NCI-H1436 treated with DMSO at 0.1 percent for 48 hours (cell line): ENCODE measurements at regions not wholly inside any gene's neighbourhood (a gene's known extent, or its start where the extent isn't known, plus 50 kb on each side); places are given as distances from the start of the nearest gene placed in this dataset.

Experiments used
- DNase-seq: peaks from one replicate; lab custom pipeline; 2025; lab: John Stamatoyannopoulos, UW

DNA sequence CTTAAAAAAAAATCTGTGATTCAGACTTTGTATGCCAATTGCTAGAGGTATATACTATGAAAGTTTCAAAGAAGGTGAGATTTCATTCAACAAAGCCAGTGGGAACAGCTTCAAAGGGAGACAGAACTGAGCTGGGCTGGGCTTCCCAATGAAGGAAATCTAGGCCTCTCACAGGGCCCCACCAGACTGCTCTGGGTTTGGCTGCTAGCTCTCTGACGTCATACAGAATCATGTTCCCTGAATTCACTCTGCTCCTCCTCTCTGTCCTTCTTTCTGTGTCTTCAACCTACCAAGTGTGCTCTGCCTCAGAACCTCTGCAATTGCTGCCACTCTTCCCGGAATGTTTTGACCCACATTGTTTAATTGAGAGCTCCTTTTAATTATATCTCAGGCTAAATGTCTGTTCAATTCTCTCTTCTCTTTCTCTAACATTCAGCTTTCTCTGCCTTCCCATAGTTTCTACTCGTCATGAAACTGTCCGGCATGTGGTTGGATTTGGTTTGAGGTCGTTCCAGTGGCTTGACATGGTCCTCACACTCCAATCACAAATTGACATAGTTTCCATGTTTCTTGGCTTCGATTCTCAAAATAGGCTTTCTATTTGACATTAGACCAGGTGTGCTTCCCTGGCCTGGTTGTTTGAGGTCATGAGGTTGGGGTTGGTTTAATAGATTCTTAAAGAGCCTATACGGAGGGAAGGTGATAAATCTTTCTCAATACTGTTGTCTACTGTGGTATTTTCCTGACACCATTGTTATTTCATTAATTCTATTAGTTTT, 282.1 kb upstream of the EMCN start:
- DNase-seq = no peak

DNA sequence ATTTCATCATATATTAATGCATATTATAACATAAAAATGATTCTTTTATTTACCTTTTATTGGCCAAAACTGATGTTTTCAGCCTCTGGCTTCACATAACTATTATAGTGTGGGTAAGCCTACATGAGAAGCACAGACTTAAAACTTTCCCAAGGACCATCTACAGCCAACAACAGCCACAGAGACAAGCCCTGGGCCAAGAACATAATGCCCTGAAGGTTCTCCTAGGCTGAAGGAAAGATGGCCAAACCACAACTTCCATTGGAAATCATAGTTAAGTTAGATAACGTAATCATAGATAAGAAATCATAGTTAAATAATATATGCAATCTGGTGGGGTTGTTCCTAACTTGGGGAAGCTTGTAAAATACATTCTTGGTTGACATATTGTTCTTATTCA, 280.0 kb upstream of the EMCN start:
- DNase-seq = no peak

DNA sequence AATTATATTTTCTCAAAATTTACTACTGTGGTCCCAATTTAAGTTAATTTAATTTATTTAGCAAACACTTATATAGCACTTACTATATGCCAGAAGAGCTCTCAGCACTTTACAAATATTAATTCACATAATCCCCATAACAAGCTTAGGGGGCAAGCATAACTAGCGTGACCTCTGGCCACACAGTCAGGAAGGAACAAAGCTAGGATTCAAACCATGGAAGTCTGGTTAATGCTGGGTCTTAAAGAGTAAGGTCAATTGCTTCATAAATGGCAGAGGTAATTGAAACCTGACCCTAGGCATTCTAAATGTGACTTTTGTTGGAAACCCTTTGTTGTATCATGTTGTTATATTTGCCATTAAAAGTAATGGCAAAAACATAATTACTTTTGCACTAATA, 279.5 kb upstream of the EMCN start:
- DNase-seq = no peak

DNA sequence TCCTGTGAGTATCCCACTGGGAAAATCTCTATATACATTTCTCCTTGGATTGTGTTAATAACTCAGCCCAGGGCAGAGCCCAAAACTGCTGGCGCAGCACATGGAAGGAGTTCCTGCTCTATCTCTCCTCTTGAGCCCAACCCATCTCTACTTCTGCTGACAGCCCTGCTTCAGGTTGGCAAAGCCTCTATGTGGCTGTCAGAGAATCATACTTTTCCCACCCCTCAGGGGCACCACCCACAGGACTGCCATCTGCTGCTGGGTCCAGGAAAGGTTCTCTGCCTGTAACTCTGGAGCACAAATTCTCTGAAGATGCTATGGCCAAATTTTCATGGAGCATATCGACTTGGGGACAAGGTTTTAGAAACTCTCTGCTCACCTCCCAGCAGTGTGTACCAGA, 278.5 kb upstream of the EMCN start:
- no peak for DNase-seq

DNA sequence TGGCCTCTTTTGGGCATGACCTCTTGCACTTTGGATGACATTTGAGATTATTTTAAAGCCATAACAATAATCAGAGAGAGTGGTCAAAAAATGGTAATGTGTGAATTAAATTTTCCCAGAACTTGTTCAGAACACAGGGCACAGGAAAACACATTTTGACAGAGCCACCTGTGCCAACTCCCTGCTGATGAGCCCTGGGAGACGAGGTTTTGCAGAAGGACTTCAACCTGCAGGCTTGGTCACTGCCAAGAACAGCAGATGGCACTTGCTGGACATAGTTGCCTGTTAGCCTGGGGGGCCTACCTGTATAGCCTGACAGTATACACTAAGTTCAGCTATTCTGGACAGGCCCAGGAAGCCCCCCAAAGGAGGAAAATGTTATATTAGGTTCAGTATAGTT, 277.8 kb upstream of the EMCN start:
- no peak for DNase-seq

DNA sequence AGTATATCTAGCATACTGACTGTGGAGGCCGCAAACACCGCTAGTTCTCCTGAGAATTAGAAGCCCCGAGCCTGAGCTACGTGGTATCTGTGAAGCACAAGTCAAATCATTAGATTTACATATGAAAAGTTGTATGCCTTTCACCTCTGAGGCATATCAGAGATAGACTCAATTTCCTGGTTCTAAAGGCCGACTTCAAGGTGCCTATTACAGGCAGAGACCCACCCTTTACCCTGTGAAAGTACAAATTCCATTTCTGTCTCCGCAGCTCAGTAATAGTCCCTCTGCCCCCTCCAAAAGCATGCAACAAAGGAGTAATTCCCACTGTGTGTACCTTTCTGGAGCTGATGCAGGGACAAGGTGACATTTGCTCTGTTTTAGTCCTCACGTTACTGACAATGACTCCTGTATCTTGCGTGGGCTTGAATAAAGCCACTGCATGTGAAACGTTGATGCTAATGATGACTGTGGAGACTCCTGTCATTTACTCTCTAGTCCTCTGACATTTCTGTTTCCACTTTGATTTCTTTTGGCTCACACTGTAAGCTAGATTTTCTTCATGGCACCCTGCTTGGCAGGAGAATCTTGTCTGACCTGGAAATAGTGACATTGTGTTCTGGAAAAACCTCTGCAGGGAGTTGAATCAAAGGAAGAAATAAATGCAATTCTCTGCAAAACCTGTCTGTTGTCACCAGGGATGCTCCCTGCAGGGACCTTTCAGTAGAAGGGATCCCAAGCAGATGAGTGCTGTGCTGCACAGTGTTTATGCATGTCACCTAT, 273.2 kb upstream of the EMCN start:
- no peak for DNase-seq

DNA sequence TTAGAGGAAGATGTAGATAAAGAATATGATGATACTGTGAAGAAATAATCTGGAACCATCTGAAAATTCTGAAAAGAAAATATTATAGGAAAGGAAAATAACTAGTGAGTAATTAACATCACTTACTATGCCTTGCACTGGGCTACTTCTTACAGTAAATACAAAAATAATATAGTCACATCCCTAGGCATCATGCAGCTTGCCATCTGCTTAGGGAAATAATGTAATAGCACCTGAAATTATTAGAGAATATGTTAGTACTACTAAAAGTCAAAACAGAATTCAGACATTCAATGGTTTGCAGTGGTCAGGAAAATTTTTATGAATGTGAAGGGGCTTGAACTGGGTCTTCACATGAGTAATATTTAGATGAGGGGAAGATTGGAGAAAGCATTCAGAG, 272.2 kb upstream of the EMCN start:
- no peak for DNase-seq

DNA sequence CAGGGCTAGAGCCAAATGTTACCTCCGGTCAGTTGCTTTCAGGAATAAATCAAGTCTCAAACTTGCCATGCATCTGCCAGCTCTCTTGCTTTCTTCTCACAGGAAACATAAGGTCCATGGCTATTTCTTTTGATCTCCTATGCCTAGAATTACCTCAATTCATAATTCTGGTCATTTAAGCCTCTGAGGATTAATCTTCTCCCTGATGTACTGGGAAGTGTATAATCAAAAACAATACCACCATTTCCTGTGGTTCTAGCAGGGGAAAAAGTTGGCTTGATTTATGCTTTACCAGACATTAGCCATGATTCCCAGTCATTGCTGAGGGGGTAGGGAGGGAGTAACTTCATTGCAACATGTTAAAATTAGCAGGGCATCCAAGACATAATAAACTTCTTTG, 268.7 kb upstream of the EMCN start:
- no peak for DNase-seq

DNA sequence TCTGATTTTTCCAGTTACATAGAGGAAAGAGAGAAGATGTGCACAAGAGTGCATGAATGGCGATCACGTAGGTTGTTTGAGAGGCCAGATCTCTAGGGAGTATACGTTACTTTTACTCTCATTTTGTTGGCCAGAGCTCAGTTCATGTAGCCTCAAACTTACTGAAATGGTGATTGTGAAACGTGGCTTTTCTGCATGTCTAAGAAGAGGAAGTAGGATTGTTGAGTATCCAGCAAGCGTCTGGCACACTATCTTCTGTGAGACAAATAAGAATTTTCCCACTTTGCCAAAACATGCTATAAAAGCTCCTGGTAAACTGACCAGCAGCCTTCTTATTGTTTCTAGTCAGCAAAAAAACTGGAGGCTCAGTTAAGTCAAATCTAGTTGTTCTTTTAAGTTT, 264.5 kb upstream of the EMCN start:
- no peak for DNase-seq

DNA sequence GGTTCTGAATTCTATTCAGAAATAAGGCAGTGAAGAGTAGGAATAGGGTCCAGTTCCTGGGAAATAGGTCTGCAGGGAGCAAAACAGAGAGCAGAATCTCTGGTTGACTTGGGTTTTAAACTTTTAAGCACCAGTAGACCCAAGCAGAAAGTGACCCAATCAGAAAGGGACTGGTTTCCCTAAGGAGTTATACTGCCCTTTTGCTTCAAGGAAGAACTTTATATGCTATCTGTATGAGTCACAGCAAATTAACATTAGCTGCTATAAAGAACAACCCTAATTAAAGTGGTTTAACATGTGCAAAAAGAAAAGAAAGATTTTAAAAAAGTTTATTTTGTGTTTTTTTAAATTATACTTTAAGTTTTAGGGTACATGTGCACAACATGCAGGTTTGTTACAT, 263.6 kb upstream of the EMCN start:
- DNase-seq = no peak

DNA sequence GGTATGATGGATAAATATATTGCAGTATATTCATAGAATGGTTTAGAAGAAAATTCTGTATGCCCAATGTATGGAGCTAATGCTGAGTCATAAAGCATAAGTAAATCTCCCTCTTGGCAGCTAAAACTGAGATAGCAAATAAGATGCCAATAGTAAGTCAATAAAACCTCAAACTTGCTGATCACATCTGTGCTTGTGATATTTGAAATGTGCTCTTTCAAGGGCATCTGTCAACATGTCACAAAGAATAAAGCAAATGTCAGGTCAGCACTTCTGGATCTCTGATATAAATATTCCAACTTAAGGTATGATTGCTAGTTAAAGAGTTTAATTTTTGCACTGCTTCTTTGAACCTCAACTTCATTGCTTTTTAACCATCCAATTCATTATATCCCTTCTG, 262.3 kb upstream of the EMCN start:
- no peak for DNase-seq

DNA sequence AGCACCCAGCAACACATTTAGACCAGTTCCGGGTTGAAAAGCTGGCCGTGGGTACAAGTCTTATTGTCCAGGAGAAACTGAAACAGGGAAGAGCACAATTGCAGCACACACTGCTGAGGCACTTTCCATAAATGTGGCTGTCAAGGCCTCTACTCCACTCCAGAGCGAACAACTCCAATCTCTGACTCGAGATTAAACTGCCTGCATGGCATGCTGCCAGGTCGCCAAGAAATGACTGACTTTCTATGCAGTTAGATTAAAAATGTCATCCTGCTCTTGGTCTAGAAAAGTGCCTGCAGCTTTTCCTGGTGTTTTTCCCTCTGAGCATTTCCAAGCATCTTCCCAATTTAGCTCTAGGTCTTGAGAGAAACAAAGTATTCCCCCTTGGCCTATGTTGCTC, 260.6 kb upstream of the EMCN start:
- no peak for DNase-seq

DNA sequence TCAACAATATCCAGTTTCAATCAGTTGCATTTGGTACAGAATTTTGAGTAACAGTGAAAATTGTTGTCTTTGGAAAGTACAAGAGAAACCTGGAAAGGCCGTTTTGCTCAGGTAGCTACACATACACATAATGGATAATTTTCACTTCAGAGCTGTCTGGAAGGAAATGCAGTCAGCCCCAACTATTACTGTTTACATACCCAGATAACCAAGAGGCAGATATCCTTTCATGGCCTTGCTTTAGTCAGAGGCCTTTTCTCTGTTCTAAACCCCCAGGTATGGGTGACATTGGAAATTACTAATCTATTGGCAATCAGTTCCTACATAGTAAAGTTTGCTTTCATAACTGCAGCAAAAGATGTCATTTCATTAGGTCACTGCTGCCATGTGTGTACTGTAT, 244.9 kb upstream of the EMCN start:
- no peak for DNase-seq

DNA sequence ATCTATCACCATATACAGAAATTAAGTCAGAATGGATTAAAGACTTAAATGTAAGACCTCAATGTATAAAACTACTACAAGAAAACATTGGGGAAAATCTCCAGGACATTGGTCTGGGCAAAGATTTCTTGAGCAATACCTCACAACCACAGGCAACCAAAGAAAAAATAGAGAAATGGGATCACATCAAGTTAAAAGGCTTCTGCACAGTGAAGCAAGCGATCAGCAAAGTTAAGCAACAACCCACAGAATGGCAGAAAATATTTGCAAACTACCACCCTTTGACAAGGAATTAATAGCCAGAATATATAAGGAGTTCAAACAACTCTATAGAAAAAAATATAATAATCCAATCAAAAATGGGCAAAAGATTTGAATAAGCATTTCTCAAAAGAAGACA, 236.9 kb upstream of the EMCN start:
- DNase-seq = no peak

DNA sequence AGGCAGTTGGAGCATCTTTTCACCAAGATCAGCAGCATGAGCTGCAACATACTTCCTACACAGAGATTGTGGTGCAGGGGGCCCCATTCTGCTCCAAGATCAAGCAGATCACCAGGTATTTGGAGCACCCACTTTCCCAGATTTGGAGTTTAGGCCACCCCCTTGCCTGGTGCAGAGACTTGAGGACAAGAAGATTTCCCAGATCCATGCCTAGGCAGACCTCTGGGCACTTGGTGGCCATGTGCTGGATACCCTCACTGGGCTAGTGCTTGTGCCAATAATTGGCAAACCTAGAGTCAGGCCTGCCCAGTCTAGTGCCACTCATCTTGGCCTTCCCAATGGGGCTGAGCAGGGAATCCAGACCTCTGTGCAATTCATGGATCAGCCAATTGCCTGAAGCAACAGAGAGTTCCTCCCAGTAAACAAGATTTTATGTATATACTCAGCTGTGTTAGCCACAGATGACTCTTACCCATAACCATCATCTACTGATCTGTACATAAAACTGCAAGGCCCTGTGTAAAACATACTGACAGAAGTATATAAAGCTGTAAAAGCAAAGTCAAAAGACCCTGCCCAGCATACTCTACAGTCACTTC, 228.4 kb upstream of the EMCN start:
- DNase-seq = no peak

DNA sequence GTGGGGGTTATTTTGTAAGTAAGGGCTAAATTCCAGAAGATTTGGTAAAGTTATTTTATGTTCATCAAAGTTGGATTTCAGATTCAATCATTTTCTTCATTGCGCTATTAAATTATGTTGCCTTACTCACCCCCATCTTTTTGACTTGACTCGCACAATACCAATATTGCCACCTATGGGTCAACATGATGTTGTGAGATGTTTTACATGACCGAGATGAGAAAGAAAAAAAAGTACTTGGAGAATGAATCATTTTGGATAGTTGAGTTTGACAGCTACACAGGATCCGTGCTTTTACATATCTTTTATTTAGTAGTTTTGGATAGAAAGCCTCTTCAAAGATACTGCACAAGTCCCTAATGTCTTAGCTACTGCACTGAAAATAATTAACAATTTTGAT, 224.2 kb upstream of the EMCN start:
- DNase-seq = no peak

DNA sequence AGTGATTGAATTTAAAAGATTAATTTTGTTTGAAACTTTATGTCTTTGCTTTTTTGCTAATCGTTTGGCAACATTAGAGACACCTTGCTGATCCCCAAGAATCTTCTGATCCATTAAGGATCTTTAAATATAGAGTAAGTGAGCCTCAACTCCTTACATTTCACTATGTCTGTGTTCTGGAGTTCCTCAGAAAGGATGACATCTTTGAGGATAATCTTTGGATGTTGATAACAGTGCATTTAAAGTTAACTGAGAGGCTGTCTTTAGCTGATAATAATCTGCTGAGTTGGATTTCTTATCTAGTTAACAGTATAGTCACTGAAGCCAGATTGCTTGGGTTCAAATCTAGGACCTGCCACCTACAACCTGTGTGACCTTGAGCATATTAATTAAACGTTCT, 221.6 kb upstream of the EMCN start:
- no peak for DNase-seq

DNA sequence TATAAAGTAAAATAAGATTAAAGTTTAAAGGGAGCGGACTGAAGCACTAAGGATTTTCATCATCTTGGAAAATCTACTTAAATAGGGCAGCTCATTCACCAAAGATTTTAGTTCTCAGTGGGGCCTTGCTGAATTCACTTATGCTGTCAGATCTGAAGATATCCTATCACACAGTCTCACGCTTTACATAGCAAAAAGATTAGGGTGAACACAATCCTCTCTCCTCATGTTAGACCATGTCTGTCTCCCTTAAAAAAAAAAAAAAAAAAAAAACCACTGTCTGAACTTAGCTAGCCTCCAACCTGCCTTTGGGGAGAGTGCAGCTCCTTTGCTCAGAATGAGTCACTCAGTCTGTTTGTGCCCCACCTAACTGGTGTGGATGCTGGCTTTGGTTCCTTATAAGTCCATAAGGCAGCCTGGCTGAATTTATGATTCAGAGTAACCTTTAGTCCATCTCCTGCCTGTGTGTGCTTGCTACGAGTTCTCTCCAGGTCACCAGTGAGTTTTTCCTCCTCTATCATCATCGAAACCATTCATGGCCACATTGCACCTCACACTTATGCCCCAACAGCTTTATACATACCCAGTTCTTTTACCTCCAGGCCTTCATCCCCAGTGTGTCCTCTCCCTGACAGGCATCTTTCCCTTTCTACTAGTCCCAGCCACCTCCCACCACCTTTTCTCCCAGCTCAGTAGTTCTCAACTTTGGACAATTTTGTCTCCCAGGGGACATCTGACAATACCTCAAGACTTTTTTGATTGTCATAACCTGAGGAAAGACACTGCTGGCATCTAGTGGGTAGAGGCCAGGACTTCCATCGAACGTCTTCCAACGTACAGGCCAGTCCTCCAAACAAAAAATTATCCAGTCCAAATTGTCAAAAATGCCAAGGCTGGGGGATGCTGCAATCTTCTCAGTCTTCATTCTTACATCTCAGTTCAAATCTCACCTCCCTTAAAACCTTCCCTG, 220.7 kb upstream of the EMCN start:
- DNase-seq = no peak

DNA sequence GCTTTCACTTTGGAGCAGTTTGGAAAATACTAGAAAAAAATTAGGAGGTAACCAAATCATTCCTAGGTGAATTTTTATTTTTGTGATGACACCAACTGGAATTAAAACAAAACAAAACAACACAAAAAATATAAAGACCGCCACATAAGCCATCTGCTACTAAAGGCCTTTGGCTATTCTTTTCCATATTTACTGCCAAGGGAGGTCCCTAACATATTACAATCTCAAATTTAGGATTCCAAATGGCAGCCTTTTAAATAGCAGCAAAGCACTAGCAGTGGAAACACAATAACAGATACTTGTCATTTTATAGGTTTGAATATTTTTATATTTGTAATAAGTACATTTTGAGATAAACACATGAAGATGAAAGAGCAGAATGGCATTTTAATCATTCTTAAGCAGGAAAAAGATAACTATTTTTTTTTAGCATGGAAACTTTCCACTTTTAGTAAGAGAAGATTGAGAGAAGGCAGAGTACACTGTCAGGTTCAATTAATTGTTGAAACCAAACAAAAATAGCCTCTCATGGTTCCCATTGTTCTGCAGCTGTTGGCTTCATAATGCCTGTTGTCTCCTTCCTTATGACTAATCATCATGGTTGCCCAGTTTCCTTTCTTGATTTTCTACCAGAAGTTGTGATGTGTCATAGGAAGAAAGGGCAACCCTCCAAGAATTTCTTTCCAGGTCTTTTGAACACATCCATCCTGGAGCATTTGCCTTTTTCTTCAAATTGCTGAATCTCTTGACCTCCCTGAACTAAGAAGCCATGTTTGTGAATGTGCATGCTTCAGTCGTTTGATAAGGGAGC, 219.0 kb upstream of the EMCN start:
- no peak for DNase-seq

DNA sequence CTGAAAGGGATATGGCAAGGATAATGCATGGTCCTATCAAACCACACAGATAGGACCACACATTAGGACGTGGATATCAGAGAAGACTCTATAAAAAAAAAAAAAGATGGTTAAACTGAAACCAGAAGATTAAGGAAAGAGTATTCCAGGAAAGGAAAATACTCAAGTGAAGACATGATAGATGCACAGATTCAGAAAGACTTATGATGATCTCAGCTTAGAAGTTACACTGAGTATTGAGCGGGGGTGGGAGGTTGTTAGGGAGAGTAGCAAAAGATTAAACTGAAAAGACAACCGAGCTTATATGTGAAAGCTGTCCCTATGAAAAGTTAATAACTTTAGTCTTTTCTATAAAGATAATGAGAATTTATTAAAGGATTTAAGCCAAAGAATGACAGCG, 211.0 kb upstream of the EMCN start:
- no peak for DNase-seq

DNA sequence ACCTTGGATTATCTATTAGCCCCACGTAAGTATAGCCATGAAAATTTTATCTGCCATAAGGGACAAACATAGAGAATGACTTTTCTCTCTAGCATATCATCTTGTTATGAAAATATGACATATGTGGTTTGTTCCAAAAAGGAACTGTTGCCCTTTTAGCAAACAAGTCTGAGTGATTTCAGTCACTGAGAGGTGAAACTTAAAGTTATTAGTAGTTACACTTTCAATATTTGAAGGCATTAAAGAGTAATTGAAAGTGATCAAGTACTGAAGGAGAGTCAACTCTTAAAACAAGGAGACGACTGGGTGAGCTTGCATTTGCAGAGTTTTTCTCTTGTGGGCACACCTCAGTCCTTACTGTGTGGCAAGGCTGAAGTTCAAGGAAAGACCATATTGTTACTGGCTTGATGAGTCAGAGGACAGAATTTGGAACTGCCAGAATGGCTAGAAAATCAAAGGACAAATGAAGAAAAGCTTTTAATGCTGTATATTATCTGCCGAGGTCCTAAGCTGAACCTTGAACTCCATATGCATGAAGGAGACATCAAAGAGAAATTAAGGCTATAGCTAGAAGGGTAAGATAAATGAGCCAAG, 205.1 kb upstream of the EMCN start:
- no peak for DNase-seq
